ENCODE measurements at regions not wholly inside any gene's neighbourhood (a gene's known extent, or its start where the extent isn't known, plus 50 kb on each side); places are given as distances from the start of the nearest gene placed in this dataset.

GRCh38 chr16:5454349-5454748 lies 356.8 kb upstream of the EEF2KMT start:
- Histone ChIP-seq H3K27ac (ENCODE audit: low read depth, low read length) (no peak overlapping the region), H3K9me2 (replicated peaks; ENCODE audit: control insufficient read depth, low read length) (no peaks in the 10 kb centered on the region), H3K4me1 (ENCODE audit: control insufficient read depth, low read length) (no peaks in the 10 kb centered on the region), H3F3A (ENCODE audit: control insufficient read depth, insufficient read depth) (no peaks in the 10 kb centered on the region), H3K27me3 (ENCODE audit: control insufficient read depth, low read length) (no peaks in the 10 kb centered on the region), H3K4me3 (ENCODE audit: low read length) (no peak overlapping the region), H3K4me2 (ENCODE audit: low read length) (no peak overlapping the region), H4K20me1 (ENCODE audit: control insufficient read depth, insufficient read depth, low read depth, low read length) (no peaks in the 10 kb centered on the region), H3K36me3 (ENCODE audit: control insufficient read depth, low read length) (no peaks in the 10 kb centered on the region), H3K9me3 (ENCODE audit: control insufficient read depth, insufficient read depth, low read length) (no peaks in the 10 kb centered on the region), H3K79me2 (ENCODE audit: control insufficient read depth, low read length) (no peaks in the 10 kb centered on the region)
- TF ChIP-seq, protein P1, sequence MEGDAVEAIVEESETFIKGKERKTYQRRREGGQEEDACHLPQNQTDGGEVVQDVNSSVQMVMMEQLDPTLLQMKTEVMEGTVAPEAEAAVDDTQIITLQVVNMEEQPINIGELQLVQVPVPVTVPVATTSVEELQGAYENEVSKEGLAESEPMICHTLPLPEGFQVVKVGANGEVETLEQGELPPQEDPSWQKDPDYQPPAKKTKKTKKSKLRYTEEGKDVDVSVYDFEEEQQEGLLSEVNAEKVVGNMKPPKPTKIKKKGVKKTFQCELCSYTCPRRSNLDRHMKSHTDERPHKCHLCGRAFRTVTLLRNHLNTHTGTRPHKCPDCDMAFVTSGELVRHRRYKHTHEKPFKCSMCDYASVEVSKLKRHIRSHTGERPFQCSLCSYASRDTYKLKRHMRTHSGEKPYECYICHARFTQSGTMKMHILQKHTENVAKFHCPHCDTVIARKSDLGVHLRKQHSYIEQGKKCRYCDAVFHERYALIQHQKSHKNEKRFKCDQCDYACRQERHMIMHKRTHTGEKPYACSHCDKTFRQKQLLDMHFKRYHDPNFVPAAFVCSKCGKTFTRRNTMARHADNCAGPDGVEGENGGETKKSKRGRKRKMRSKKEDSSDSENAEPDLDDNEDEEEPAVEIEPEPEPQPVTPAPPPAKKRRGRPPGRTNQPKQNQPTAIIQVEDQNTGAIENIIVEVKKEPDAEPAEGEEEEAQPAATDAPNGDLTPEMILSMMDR (IDR thresholded peaks at IDR 0.05; ENCODE audit: low read depth, low read length, poor library complexity, severe bottlenecking): no peak
- no peak for TF ChIP-seq EZH2phosphoT487 (IDR thresholded peaks at IDR 0.05; ENCODE audit: borderline replicate concordance, low read length)

- Histone ChIP-seq H3F3A (ENCODE audit: control insufficient read depth, insufficient read depth) (no peaks in the 10 kb centered on the region), H3K4me3 (ENCODE audit: low read length) (no peak overlapping the region), H3K4me2 (ENCODE audit: low read length) (no peak overlapping the region), H3K9me2 (replicated peaks; ENCODE audit: control insufficient read depth, low read length) (no peaks in the 10 kb centered on the region), H3K9me3 (ENCODE audit: control insufficient read depth, insufficient read depth, low read length) (peaks cover 6% of the 10 kb centered on the region; the same call in 1 of the 2 replicates), H3K27me3 (ENCODE audit: control insufficient read depth, low read length) (no peaks in the 10 kb centered on the region), H4K20me1 (ENCODE audit: control insufficient read depth, insufficient read depth, low read depth, low read length) (no peaks in the 10 kb centered on the region), H3K27ac (ENCODE audit: low read depth, low read length) (no peak overlapping the region), H3K79me2 (ENCODE audit: control insufficient read depth, low read length) (no peaks in the 10 kb centered on the region), H3K4me1 (ENCODE audit: control insufficient read depth, low read length) (no peaks in the 10 kb centered on the region), H3K36me3 (ENCODE audit: control insufficient read depth, low read length) (no peaks in the 10 kb centered on the region)
- no peak for TF ChIP-seq EZH2phosphoT487 (IDR thresholded peaks at IDR 0.05; ENCODE audit: borderline replicate concordance, low read length)
- TF ChIP-seq, protein P1 (IDR thresholded peaks at IDR 0.05; ENCODE audit: low read depth, low read length, poor library complexity, severe bottlenecking): no peak
Measured at GRCh38 chr16:5451641-5452040, 354.0 kb upstream of the EEF2KMT start.

DNA sequence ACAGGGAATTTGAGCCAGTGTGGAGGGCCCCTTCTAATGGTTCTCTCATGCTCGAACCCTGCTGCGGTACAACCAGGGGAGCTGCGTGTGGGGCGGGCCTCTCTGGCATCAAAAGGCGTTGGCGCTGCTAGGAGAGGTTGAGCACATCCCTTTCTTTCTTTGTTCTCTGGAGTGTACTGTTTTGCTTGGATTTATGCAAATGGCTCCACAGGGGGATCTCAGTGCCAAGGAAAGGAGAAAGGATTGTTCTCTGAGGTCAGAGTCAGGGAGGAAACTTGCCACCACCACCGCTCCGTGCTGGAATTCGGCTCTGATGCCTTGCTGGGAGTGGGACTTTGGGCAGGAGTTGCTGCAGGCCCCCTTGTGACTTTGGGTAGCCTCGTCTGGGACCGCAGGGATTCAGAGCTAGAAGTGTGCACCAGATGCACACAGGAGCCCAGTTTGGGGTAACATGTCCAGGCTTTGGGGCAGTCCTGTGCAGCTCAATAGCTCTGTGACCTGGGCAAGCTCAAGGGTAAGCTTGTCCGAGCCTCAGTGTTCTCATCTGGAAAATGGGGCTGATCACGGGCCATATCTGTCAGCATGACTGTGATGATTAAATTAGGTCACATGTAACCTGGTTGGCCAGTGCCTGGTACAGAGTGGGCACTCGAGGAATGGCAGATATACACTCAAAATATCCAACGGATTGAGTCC lies 353.0 kb upstream of the EEF2KMT start:
- no peaks in the 10 kb centered on the region for H3K27me3 ChIP-seq (ENCODE audit: control insufficient read depth, low read length)
- no peak overlapping the region for H3K27ac ChIP-seq (ENCODE audit: low read depth, low read length)
- no peak overlapping the region for H3K4me3 ChIP-seq (ENCODE audit: low read length)

More for the DNA sequence above, 353.0 kb upstream of the EEF2KMT start:
- TF ChIP-seq, protein P1 (IDR thresholded peaks at IDR 0.05; ENCODE audit: low read depth, low read length, poor library complexity, severe bottlenecking): no peak
- Histone ChIP-seq H4K20me1 (ENCODE audit: control insufficient read depth, insufficient read depth, low read depth, low read length) (no peaks in the 10 kb centered on the region), H3F3A (ENCODE audit: control insufficient read depth, insufficient read depth) (no peaks in the 10 kb centered on the region), H3K79me2 (ENCODE audit: control insufficient read depth, low read length) (no peaks in the 10 kb centered on the region), H3K4me1 (ENCODE audit: control insufficient read depth, low read length) (no peaks in the 10 kb centered on the region), H3K9me3 (ENCODE audit: control insufficient read depth, insufficient read depth, low read length) (peaks cover 6% of the 10 kb centered on the region; the same call in 1 of the 2 replicates), H3K4me2 (ENCODE audit: low read length) (no peak overlapping the region), H3K9me2 (replicated peaks; ENCODE audit: control insufficient read depth, low read length) (no peaks in the 10 kb centered on the region), H3K36me3 (ENCODE audit: control insufficient read depth, low read length) (no peaks in the 10 kb centered on the region)
